ENCODE measurements at regions not wholly inside any gene's neighbourhood (a gene's known extent, or its start where the extent isn't known, plus 50 kb on each side); places are given as distances from the start of the nearest gene placed in this dataset.
"Not testable (repeated sequence)": the region's sequence is repeated elsewhere in the genome, so short reads cannot be mapped to it uniquely, and the experiment has no call there.

GRCh38 chr15:20282491-20282943 is 259.1 kb downstream of the GOLGA6L6 start:
- not testable (repeated sequence) for H3K27me3 ChIP-seq, H3K27ac ChIP-seq, H3K4me1 ChIP-seq, H3K4me3 ChIP-seq, H3K36me3 ChIP-seq
- peak; percentile 23 to 41 for ATAC-seq (ENCODE audit: low FRiP score in 2 of 2)
- 85 to 86% methylated on average over 29 of the region's 29 CpGs for WGBS, 2 donors
- peak; percentile 23 to 90 for DNase-seq
- H3K9me3 ChIP-seq, result peaks cover 0 to 25% (median 0%) of the 10 kb centered on the region in 4 donors

GRCh38 chr15:20281567-20282275 is 259.9 kb downstream of the GOLGA6L6 start:
- not testable (repeated sequence) for H3K4me1 ChIP-seq, H3K27ac ChIP-seq, H3K4me3 ChIP-seq, H3K27me3 ChIP-seq, H3K36me3 ChIP-seq
- H3K9me3 ChIP-seq, result peaks cover 0 to 29% (median 2%) of the 10 kb centered on the region in 4 donors
- ATAC-seq (ENCODE audit: low FRiP score in 2 of 2) (peak; percentile 18 to 49), DNase-seq (peak in 1 of 2 donors; percentile 16)
- 71 to 72% methylated on average over 7 of the region's 7 CpGs for WGBS, 2 donors

GRCh38 chr15:20280933-20281463 is 260.6 kb downstream of the GOLGA6L6 start:
- Histone ChIP-seq H3K4me1 (no peaks in the 10 kb centered on the region), H3K27me3 (no peaks in the 10 kb centered on the region), H3K9me3 (peaks cover 0 to 35% (median 3%) of the 10 kb centered on the region in 4 donors), H3K27ac (no peak overlapping the region), H3K4me3 (no peak overlapping the region), H3K36me3 (no peaks in the 10 kb centered on the region)
- no peak for TF ChIP-seq POLR2AphosphoS5 (IDR thresholded peaks at IDR 0.05)
- no peak for TF ChIP-seq POLR2A (IDR thresholded peaks at IDR 0.05)
- TF ChIP-seq EP300 (IDR thresholded peaks at IDR 0.05), result no peak
- no peak for TF ChIP-seq CTCF (IDR thresholded peaks at IDR 0.05)
- DNase-seq, result peak; percentile 23 to 88
- ATAC-seq (ENCODE audit: low FRiP score in 2 of 2), result peak; percentile 20 to 52
- 77 to 82% methylated on average over 14 to 16 of the region's 16 CpGs for WGBS, 2 donors

- not testable (repeated sequence) for H3K27ac ChIP-seq, H3K4me3 ChIP-seq, H3K27me3 ChIP-seq, H3K4me1 ChIP-seq, H3K36me3 ChIP-seq
- ATAC-seq (ENCODE audit: low FRiP score in 2 of 2), result peak; percentile 35 to 51
- 69 to 76% methylated on average over 12 to 13 of the region's 13 CpGs for WGBS, 2 donors
- peaks cover 0 to 35% (median 3%) of the 10 kb centered on the region in 4 donors for H3K9me3 ChIP-seq
- DNase-seq, result peak in 1 of 2 donors; percentile 22
Measured at GRCh38 chr15:20280141-20280932, 261.3 kb downstream of the GOLGA6L6 start.

- H3K27ac ChIP-seq; H3K27me3 ChIP-seq; H3K4me3 ChIP-seq; H3K4me1 ChIP-seq; ATAC-seq (ENCODE audit: low FRiP score in 2 of 2); DNase-seq; H3K36me3 ChIP-seq: not testable (repeated sequence)
- 56 to 60% methylated on average over 4 of the region's 4 CpGs for WGBS, 2 donors
- H3K9me3 ChIP-seq, result peaks cover 0 to 35% (median 3%) of the 10 kb centered on the region in 4 donors
Measured at GRCh38 chr15:20279056-20279455, 262.5 kb downstream of the GOLGA6L6 start.

- not testable (repeated sequence) for H3K27ac ChIP-seq; H3K4me3 ChIP-seq; H3K36me3 ChIP-seq; H3K27me3 ChIP-seq; DNase-seq; ATAC-seq (ENCODE audit: low FRiP score in 2 of 2); H3K4me1 ChIP-seq
- peaks cover 0 to 35% (median 3%) of the 10 kb centered on the region in 4 donors for H3K9me3 ChIP-seq
- 12 to 21% methylated on average over 1 of the region's 1 CpG for WGBS, 2 donors
Measured at GRCh38 chr15:20278376-20278775, 263.2 kb downstream of the GOLGA6L6 start.

GRCh38 chr15:20277451-20277850 is 264.1 kb downstream of the GOLGA6L6 start:
- not testable (repeated sequence) for H3K4me3 ChIP-seq; H3K4me1 ChIP-seq; H3K27ac ChIP-seq; H3K27me3 ChIP-seq; H3K36me3 ChIP-seq; ATAC-seq (ENCODE audit: low FRiP score in 2 of 2)
- 72 to 80% methylated on average over 3 of the region's 3 CpGs for WGBS, 2 donors
- peak in 1 of 2 donors; percentile 15 for DNase-seq
- peaks cover 0 to 35% (median 3%) of the 10 kb centered on the region in 4 donors for H3K9me3 ChIP-seq

GRCh38 chr15:20276312-20277114 is 265.1 kb downstream of the GOLGA6L6 start:
- not testable (repeated sequence) for H3K27me3 ChIP-seq, H3K36me3 ChIP-seq, H3K4me1 ChIP-seq, H3K4me3 ChIP-seq, H3K27ac ChIP-seq
- WGBS, 2 donors, result 73 to 79% methylated on average over 12 to 13 of the region's 13 CpGs
- ATAC-seq (ENCODE audit: low FRiP score in 2 of 2), result peak in 1 of 2 donors; percentile 0
- H3K9me3 ChIP-seq, result peaks cover 0 to 26% (median 3%) of the 10 kb centered on the region in 4 donors
- DNase-seq, result peak; percentile 22 to 57

- H3K27ac ChIP-seq; H3K4me1 ChIP-seq; H3K27me3 ChIP-seq; H3K36me3 ChIP-seq; H3K4me3 ChIP-seq; ATAC-seq (ENCODE audit: low FRiP score in 2 of 2): not testable (repeated sequence)
- peak in 1 of 2 donors; percentile 15 for DNase-seq
- WGBS, 2 donors, result 64 to 67% methylated on average over 5 of the region's 5 CpGs
- peaks cover 0 to 17% (median 3%) of the 10 kb centered on the region in 4 donors for H3K9me3 ChIP-seq
Measured at GRCh38 chr15:20275373-20275967, 266.1 kb downstream of the GOLGA6L6 start.

Data from upper lobe of left lung (tissue), 6 donors.